PFSK-1 (cell line): ENCODE measurements at regions not wholly inside any gene's neighbourhood (a gene's known extent, or its start where the extent isn't known, plus 50 kb on each side); places are given as distances from the start of the nearest gene placed in this dataset.

Source experiments
- FOXP2 ChIP-seq: optimal IDR thresholded peaks from 2 replicates; pipeline ENCODE3; 2011; ENCODE audit warnings: borderline replicate concordance, control low read depth, inconsistent platforms; ENCODE audit not compliant: insufficient read depth; ENCODE audit errors: extremely low read length, extremely low read depth
- POLR2AphosphoS5 ChIP-seq: IDR thresholded peaks from 2 replicates; pipeline ENCODE4 v1.6.1; 2012; ENCODE audit warnings: low read depth, mild to moderate bottlenecking, control low read depth, low read length, moderate library complexity
- REST ChIP-seq, 2 experiments: IDR thresholded peaks; 2 replicates each; pipeline versions ENCODE4 v1.6.1 to v1.8.0; 2011 to 2012; ENCODE audit warnings: low read depth in 2 of 2, low read length in 2 of 2, control low read depth in 1 of 2, inconsistent platforms in 1 of 2, mild to moderate bottlenecking in 1 of 2, moderate library complexity in 1 of 2; ENCODE audit not compliant: insufficient read depth in 1 of 2
- SIN3A ChIP-seq: IDR thresholded peaks from 2 replicates; pipeline ENCODE4 v1.6.1; 2012; ENCODE audit warnings: mild to moderate bottlenecking, low read length, moderate library complexity, borderline replicate concordance; ENCODE audit not compliant: insufficient read depth
- TAF1 ChIP-seq: IDR thresholded peaks from 2 replicates; pipeline ENCODE4 v1.6.1; 2012; ENCODE audit warnings: low read length, control low read depth, borderline replicate concordance; ENCODE audit not compliant: insufficient read depth

- TF ChIP-seq POLR2AphosphoS5 (no peak), TAF1 (no peak), FOXP2 (no peak), SIN3A (no peak)
Observed at GRCh38 chr10:121316432-121316831, 281.8 kb downstream of the FGFR2 start.

- TF ChIP-seq SIN3A, result no peak
- TF ChIP-seq REST (IDR thresholded peaks at IDR 0.05; ENCODE audit: insufficient read depth in 1 of 2, low read depth in 2 of 2, low read length in 2 of 2), result no peak
- TF ChIP-seq FOXP2, result no peak
- TF ChIP-seq TAF1, result no peak
- TF ChIP-seq POLR2AphosphoS5, result no peak
Observed at GRCh38 chr10:121317374-121317773, 280.9 kb downstream of the FGFR2 start.

- no peak for TF ChIP-seq REST (IDR thresholded peaks at IDR 0.05; ENCODE audit: insufficient read depth in 1 of 2, low read depth in 2 of 2, low read length in 2 of 2)
- TF ChIP-seq FOXP2, result no peak
- TF ChIP-seq SIN3A, result no peak
- no peak for TF ChIP-seq POLR2AphosphoS5
- no peak for TF ChIP-seq TAF1
Observed at GRCh38 chr10:121322046-121322445, 276.2 kb downstream of the FGFR2 start.

- no peak for TF ChIP-seq REST (IDR thresholded peaks at IDR 0.05; ENCODE audit: insufficient read depth in 1 of 2, low read depth in 2 of 2, low read length in 2 of 2)
- TF ChIP-seq TAF1, result no peak
- TF ChIP-seq POLR2AphosphoS5, result no peak
- TF ChIP-seq SIN3A, result no peak
- TF ChIP-seq FOXP2, result no peak
Observed at GRCh38 chr10:121322776-121323175, 275.5 kb downstream of the FGFR2 start.

- TF ChIP-seq POLR2AphosphoS5 (no peak), REST (IDR thresholded peaks at IDR 0.05; ENCODE audit: insufficient read depth in 1 of 2, low read depth in 2 of 2, low read length in 2 of 2) (no peak), FOXP2 (no peak), SIN3A (no peak), TAF1 (no peak)
Observed at GRCh38 chr10:121323443-121323842, 274.8 kb downstream of the FGFR2 start.
